Fibroblast of lung (primary cell): ENCODE measurements at regions not wholly inside any gene's neighbourhood (a gene's known extent, or its start where the extent isn't known, plus 50 kb on each side); places are given as distances from the start of the nearest gene placed in this dataset.
"Not testable (repeated sequence)": the region's sequence is repeated elsewhere in the genome, so short reads cannot be mapped to it uniquely, and the experiment has no call there.

Experiments
- CTCF ChIP-seq, 2 donors: IDR thresholded peaks in 1 of 2; conservative IDR thresholded peaks in 1 of 2; 1 replicate in 1 of 2; 2 replicates in 1 of 2; pipeline ENCODE4 v1.5.1; 2011 to 2012; ENCODE audit warnings: low read length in 2 of 2, control low read depth in 1 of 2, inconsistent platforms in 1 of 2, low read depth in 1 of 2, mild to moderate bottlenecking in 1 of 2
- EZH2 ChIP-seq: IDR thresholded peaks from 2 replicates; pipeline ENCODE4 v1.5.1; 2012; ENCODE audit warnings: low read length, control low read depth, mild to moderate bottlenecking; ENCODE audit errors: missing control alignments

- TF ChIP-seq EZH2; CTCF (conservative IDR thresholded peaks at IDR 0.05 in 1 of 2, IDR thresholded peaks at IDR 0.05 in 1 of 2; ENCODE audit: low read depth in 1 of 2, low read length in 2 of 2): not testable (repeated sequence)
Observed at GRCh38 chr1:94348386-94348785, 69.8 kb upstream of the ABCD3 start.
